ENCODE measurements at regions not wholly inside any gene's neighbourhood (a gene's known extent, or its start where the extent isn't known, plus 50 kb on each side); places are given as distances from the start of the nearest gene placed in this dataset.

- TF ChIP-seq EZH2 (IDR thresholded peaks at IDR 0.05; ENCODE audit: insufficient read depth, poor library complexity, severe bottlenecking) = no peak
- TF ChIP-seq EZH2phosphoT487 (IDR thresholded peaks at IDR 0.05; ENCODE audit: insufficient read depth, low read depth) = no peak
Observed at GRCh38 chr9:115855458-115856133, 298.0 kb upstream of the PAPPA start.
